Gastroesophageal sphincter (tissue), 4 donors: ENCODE measurements at regions not wholly inside any gene's neighbourhood (a gene's known extent, or its start where the extent isn't known, plus 50 kb on each side); places are given as distances from the start of the nearest gene placed in this dataset.

Source experiments
- ATAC-seq: fragments of 150-250 bp; one replicate; pipeline ENCODE4 v1.9.1; 2016; ENCODE audit warnings: mild to moderate bottlenecking, moderate library complexity
- H3K27ac ChIP-seq, 4 donors: fragments of 200-600 bp; sonication (generic) in 3 of 4; 1 replicate in 3 of 4; 2 replicates in 1 of 4; pipeline ENCODE4 v1.5.1; 2016 to 2019
- H3K27me3 ChIP-seq: fragments of 200-600 bp; sonication (generic); one replicate; pipeline ENCODE4 v1.5.1; 2019
- H3K36me3 ChIP-seq, 2 donors: fragments of 200-600 bp; sonication (generic); one replicate each; pipeline ENCODE4 v1.5.1; 2019; ENCODE audit warnings: control low read depth in 1 of 2
- H3K4me1 ChIP-seq, 3 donors: fragments of 200-600 bp; sonication (generic); 1 replicate in 2 of 3; 2 replicates in 1 of 3; pipeline ENCODE4 v1.5.1; 2016 to 2019; ENCODE audit warnings: control low read depth in 2 of 3
- H3K4me3 ChIP-seq, 2 donors: fragments of 200-600 bp; sonication (generic); one replicate each; pipeline ENCODE4 v1.5.1; 2019; ENCODE audit warnings: mild to moderate bottlenecking in 1 of 2, moderate library complexity in 1 of 2
- H3K9me3 ChIP-seq, 3 donors: fragments of 200-600 bp; sonication (generic); one replicate each; pipeline ENCODE4 v1.5.1; 2017 to 2019; ENCODE audit warnings: control low read depth in 2 of 3
- CTCF ChIP-seq, 4 experiments: fragments of 200-600 bp in 2 of 4; fragments of 450-650 bp in 2 of 4; sonication (generic) in 1 of 4; IDR thresholded peaks; one replicate each; pipeline ENCODE4 v1.5.1; 2017 to 2019; ENCODE audit warnings: antibody characterized with exemption in 4 of 4, mild to moderate bottlenecking in 2 of 4, moderate library complexity in 2 of 4
- EP300 ChIP-seq: sonication (generic); formaldehyde crosslinking; IDR thresholded peaks from one replicate; pipeline ENCODE4 v1.6.1; 2017; ENCODE audit warnings: antibody characterized with exemption, mild to moderate bottlenecking
- POLR2A ChIP-seq, 2 donors: fragments of 450-650 bp; IDR thresholded peaks; one replicate each; pipeline ENCODE4 v1.6.1; 2017; ENCODE audit warnings: antibody characterized with exemption in 2 of 2, mild to moderate bottlenecking in 2 of 2, moderate library complexity in 1 of 2
- POLR2AphosphoS5 ChIP-seq: sonication (generic); formaldehyde crosslinking; IDR thresholded peaks from one replicate; pipeline ENCODE4 v1.6.1; 2017; ENCODE audit warnings: antibody characterized with exemption
- WGBS, 2 donors: methylation state at CpG; one replicate each; pipeline ENCODE4 v1.1.5; 2018; ENCODE audit warnings: low coverage in 1 of 2; 5-methylcytosine and 5-hydroxymethylcytosine counted together

- no peaks in the 10 kb centered on the region for H3K4me1 ChIP-seq
- TF ChIP-seq POLR2A (IDR thresholded peaks at IDR 0.05) (no peak), POLR2AphosphoS5 (no peak), CTCF (IDR thresholded peaks at IDR 0.05) (no peak), EP300 (no peak)
- WGBS, 2 donors: 87 to 89% methylated on average over 4 of the region's 4 CpGs
- H3K4me3 ChIP-seq: no peak overlapping the region
- H3K9me3 ChIP-seq: no peaks in the 10 kb centered on the region
- no peaks in the 10 kb centered on the region for H3K27me3 ChIP-seq
- no peak for ATAC-seq
- no peak overlapping the region for H3K27ac ChIP-seq
- H3K36me3 ChIP-seq: no peaks in the 10 kb centered on the region
Measured at GRCh38 chr9:73866451-73866850, 630.7 kb upstream of the RORB start.

- TF ChIP-seq POLR2AphosphoS5 (no peak), EP300 (no peak), CTCF (IDR thresholded peaks at IDR 0.05) (no peak), POLR2A (IDR thresholded peaks at IDR 0.05) (no peak)
- 53 to 62% methylated on average over 3 of the region's 3 CpGs for WGBS, 2 donors
- ATAC-seq: no peak
- Histone ChIP-seq H3K36me3 (no peaks in the 10 kb centered on the region), H3K4me3 (no peak overlapping the region), H3K4me1 (no peaks in the 10 kb centered on the region), H3K27ac (no peak overlapping the region), H3K27me3 (no peaks in the 10 kb centered on the region), H3K9me3 (no peaks in the 10 kb centered on the region)
Measured at GRCh38 chr9:73869264-73869663, 627.9 kb upstream of the RORB start.

- H3K36me3 ChIP-seq: no peaks in the 10 kb centered on the region
- no peak overlapping the region for H3K27ac ChIP-seq
- H3K9me3 ChIP-seq: no peaks in the 10 kb centered on the region
- no peaks in the 10 kb centered on the region for H3K27me3 ChIP-seq
- no peaks in the 10 kb centered on the region for H3K4me1 ChIP-seq
- ATAC-seq: no peak
- TF ChIP-seq CTCF (IDR thresholded peaks at IDR 0.05): no peak
- TF ChIP-seq POLR2AphosphoS5: no peak
- no peak overlapping the region for H3K4me3 ChIP-seq
- 78 to 79% methylated on average over 3 to 4 of the region's 4 CpGs for WGBS, 2 donors
Measured at GRCh38 chr9:73871636-73872035, 625.5 kb upstream of the RORB start.

GRCh38 chr9:73872701-73873100 is 624.4 kb upstream of the RORB start:
- no peaks in the 10 kb centered on the region for H3K4me1 ChIP-seq
- TF ChIP-seq POLR2A (IDR thresholded peaks at IDR 0.05): no peak
- TF ChIP-seq POLR2AphosphoS5: no peak
- TF ChIP-seq CTCF (IDR thresholded peaks at IDR 0.05): no peak
- TF ChIP-seq EP300: no peak
- no peaks in the 10 kb centered on the region for H3K9me3 ChIP-seq
- no peaks in the 10 kb centered on the region for H3K36me3 ChIP-seq
- ATAC-seq: no peak
- no peak overlapping the region for H3K4me3 ChIP-seq
- H3K27me3 ChIP-seq: no peaks in the 10 kb centered on the region
- WGBS, 2 donors: 71 to 80% methylated on average over 6 of the region's 6 CpGs
- no peak overlapping the region for H3K27ac ChIP-seq

- Histone ChIP-seq H3K4me1 (no peaks in the 10 kb centered on the region), H3K27ac (no peak overlapping the region), H3K27me3 (no peaks in the 10 kb centered on the region), H3K9me3 (no peaks in the 10 kb centered on the region), H3K4me3 (no peak overlapping the region), H3K36me3 (no peaks in the 10 kb centered on the region)
- ATAC-seq: no peak
- WGBS, 2 donors: 40 to 52% methylated on average over 3 of the region's 3 CpGs
- TF ChIP-seq CTCF (IDR thresholded peaks at IDR 0.05): no peak
Measured at GRCh38 chr9:73880101-73880500, 617.0 kb upstream of the RORB start.
